ENCODE measurements at regions not wholly inside any gene's neighbourhood (a gene's known extent, or its start where the extent isn't known, plus 50 kb on each side); places are given as distances from the start of the nearest gene placed in this dataset.

DNA sequence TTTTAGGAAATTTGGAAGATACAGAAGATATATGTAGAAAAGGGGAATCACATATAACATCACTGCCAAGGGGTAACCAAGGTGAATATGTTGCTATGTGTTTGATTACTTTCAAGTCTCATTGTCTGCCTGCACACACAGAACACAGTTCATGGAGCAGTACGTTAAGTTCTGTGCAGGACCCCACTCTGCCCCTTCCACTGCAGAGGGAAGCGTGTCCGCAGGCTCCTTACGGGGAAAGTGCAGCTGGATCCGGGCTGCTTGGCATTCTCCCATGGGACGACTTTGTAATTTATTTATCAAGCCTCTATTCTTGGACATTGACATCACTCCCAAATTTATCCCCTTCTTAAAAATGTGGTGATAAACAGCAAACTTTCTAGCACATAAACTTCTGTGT is 226.8 kb downstream of the FOXL1 start:
- TF ChIP-seq YY1 (IDR thresholded peaks at IDR 0.05; ENCODE audit: insufficient read depth, insufficient read length) (no peak), ZNF274 (IDR thresholded peaks at IDR 0.05; ENCODE audit: low read depth, low read length) (no peak)
